Heart left ventricle (tissue), 16 donors: ENCODE measurements at regions not wholly inside any gene's neighbourhood (a gene's known extent, or its start where the extent isn't known, plus 50 kb on each side); places are given as distances from the start of the nearest gene placed in this dataset.

Experiments used
- ATAC-seq, 4 donors: fragments of 200-7000 bp; cut with Tn5 transposase; one replicate each; pipeline ENCODE4 v1.9.1; 2020 to 2022; ENCODE audit warnings: moderate library complexity in 4 of 4, mild to moderate bottlenecking in 3 of 4, moderate number of reproducible peaks in 1 of 4
- DNase-seq, 5 donors: peaks; one replicate each; pipeline ENCODE4 v3.0.0-alpha.2; 2020
- H3K27ac ChIP-seq, 12 donors: fragments of 200-600 bp; sonication (generic) in 4 of 12; one replicate each; pipeline versions ENCODE4 v1.5.0 to v1.8.0; 2016 to 2022; ENCODE audit warnings: mild to moderate bottlenecking in 2 of 12
- H3K27me3 ChIP-seq, 9 donors: fragments of 200-600 bp; sonication (generic) in 2 of 9; one replicate each; pipeline versions ENCODE4 v1.5.1 to v1.8.0; 2016 to 2022; ENCODE audit warnings: mild to moderate bottlenecking in 3 of 9
- H3K36me3 ChIP-seq, 9 donors: fragments of 200-600 bp; sonication (generic) in 2 of 9; one replicate each; pipeline versions ENCODE4 v1.5.0 to v1.8.0; 2018 to 2022; ENCODE audit warnings: mild to moderate bottlenecking in 2 of 9
- H3K4me1 ChIP-seq, 12 donors: fragments of 200-600 bp; sonication (generic) in 4 of 12; one replicate each; pipeline versions ENCODE4 v1.5.0 to v1.8.0; 2016 to 2022; ENCODE audit warnings: mild to moderate bottlenecking in 3 of 12
- H3K4me3 ChIP-seq, 12 donors: fragments of 200-600 bp; sonication (generic) in 4 of 12; one replicate each; pipeline versions ENCODE4 v1.5.0 to v1.8.0; 2017 to 2022; ENCODE audit warnings: mild to moderate bottlenecking in 9 of 12, moderate library complexity in 4 of 12
- H3K9me3 ChIP-seq, 12 donors: fragments of 200-600 bp; sonication (generic) in 4 of 12; one replicate each; pipeline versions ENCODE4 v1.5.0 to v1.8.0; 2016 to 2022; ENCODE audit warnings: mild to moderate bottlenecking in 1 of 12
- CTCF ChIP-seq, 12 donors: fragments of 200-600 bp; sonication (generic) in 4 of 12; IDR thresholded peaks; one replicate each; pipeline versions ENCODE4 v1.5.0 to v1.8.0; 2018 to 2022; ENCODE audit warnings: antibody characterized with exemption in 12 of 12, mild to moderate bottlenecking in 5 of 12
- POLR2A ChIP-seq, 2 donors: fragments of 450-650 bp; IDR thresholded peaks; one replicate each; pipeline ENCODE4 v1.6.1; 2017; ENCODE audit warnings: antibody characterized with exemption in 2 of 2, mild to moderate bottlenecking in 2 of 2, moderate library complexity in 2 of 2
- WGBS, 4 donors: extraction: QIAGEN DNeasy Blood & Tissue Kit in 2 of 4; methylation state at CpG; one replicate each; pipeline versions ENCODE4 v1.1.5 to v1.1.7; 2013 to 2018; 5-methylcytosine and 5-hydroxymethylcytosine counted together
- intact Hi-C, 10 donors: fragments of 100-400 bp; cut with DNase I; formaldehyde crosslinking; loops; one replicate each; pipeline versions ENCODE4 v1.11.1 to v1.14.2; 2022
- donor health status: ischemic (EF 13 %, LVEDD 7.1; RV severe dilation, severe dysfunction).
- donor health status: healthy with polysubstance abuse.
- donor health status: DM: no; HTN: yes; CAD: no.
- donor health status: DM: no; HTN: no; CAD: no.
- donor health status: ischemic (EF 25% LVEDD 6.9; RV normal size, moderate dysfunction).
- donor health status: ischemic (EF 25% LVEDD 5.7; RV mildly dilated, moderate dysfunction).
- donor health status: healthy.
- donor health status: DM: yes; HTN: yes; CAD: no.
- donor health status: ischemic (EF 35%, LVEDD 5.7; RV mildly dilated, moderate dysfunction).
- donor health status: nonischemic (EF 11% LVEDD 7.7; RV severe dilation, severe dysfunction).
- donor health status: DM: yes; HTN: yes; CAD: no.
- donor health status: PGD.
- donor health status: ischemic (EF 29% LVEDD 5.4; RV normal size, mild dysfunction).
- donor health status: nonischemic (EF 23%, LVEDD 6.1; RV moderate dilation, normal function).

- Histone ChIP-seq H3K27me3 (peaks cover 0 to 5% (median 0%) of the 10 kb centered on the region in 9 donors), H3K9me3 (peaks cover 0 to 19% (median 4%) of the 10 kb centered on the region in 12 donors), H3K4me1 (no peaks in the 10 kb centered on the region), H3K36me3 (no peaks in the 10 kb centered on the region), H3K27ac (no peak overlapping the region), H3K4me3 (no peak overlapping the region)
- WGBS, 4 donors: 57 to 66% (median 60%) methylated on average over 23 of the region's 23 CpGs
- TF ChIP-seq POLR2A (IDR thresholded peaks at IDR 0.05) (no peak), CTCF (IDR thresholded peaks at IDR 0.05) (no peak)
- no peak for ATAC-seq
- intact Hi-C loops: no loop called here
- DNase-seq: no peak
Measured at GRCh38 chr5:4230786-4231641, 635.4 kb downstream of the IRX1 start.

GRCh38 chr5:4232084-4232483 lies 636.5 kb downstream of the IRX1 start:
- peaks cover 0 to 19% (median 4%) of the 10 kb centered on the region in 12 donors for H3K9me3 ChIP-seq
- 63 to 79% (median 75%) methylated on average over 1 of the region's 1 CpG for WGBS, 4 donors
- H3K36me3 ChIP-seq: no peaks in the 10 kb centered on the region
- no peaks in the 10 kb centered on the region for H3K4me1 ChIP-seq
- no peak for DNase-seq
- no peak overlapping the region for H3K27ac ChIP-seq
- peaks cover 0 to 5% (median 0%) of the 10 kb centered on the region in 9 donors for H3K27me3 ChIP-seq
- TF ChIP-seq POLR2A (IDR thresholded peaks at IDR 0.05) (no peak), CTCF (IDR thresholded peaks at IDR 0.05) (no peak)
- intact Hi-C loops: no loop called here
- no peak overlapping the region for H3K4me3 ChIP-seq
- no peak for ATAC-seq

GRCh38 chr5:4233671-4234070 lies 638.0 kb downstream of the IRX1 start:
- peak in 1 of 4 donors; percentile 42 for ATAC-seq
- Histone ChIP-seq H3K9me3 (peaks cover 0 to 19% (median 5%) of the 10 kb centered on the region in 12 donors), H3K27ac (no peak overlapping the region), H3K36me3 (no peaks in the 10 kb centered on the region), H3K4me3 (no peak overlapping the region), H3K4me1 (no peaks in the 10 kb centered on the region), H3K27me3 (peaks cover 0 to 5% (median 0%) of the 10 kb centered on the region in 9 donors)
- WGBS, 4 donors: 52 to 80% (median 74%) methylated on average over 5 of the region's 5 CpGs
- no peak for DNase-seq
- intact Hi-C loops: no loop called here
- TF ChIP-seq CTCF (IDR thresholded peaks at IDR 0.05) (peak in 6 of 12 donors; percentile 20 to 35 (median 31)), POLR2A (IDR thresholded peaks at IDR 0.05) (no peak)

GRCh38 chr5:4243479-4244264 lies 648.0 kb downstream of the IRX1 start:
- no peak overlapping the region for H3K27ac ChIP-seq
- H3K9me3 ChIP-seq: no peaks in the 10 kb centered on the region
- peaks cover 0 to 5% (median 0%) of the 10 kb centered on the region in 9 donors for H3K27me3 ChIP-seq
- DNase-seq (no peak), ATAC-seq (no peak)
- intact Hi-C loops: no loop called here
- no peaks in the 10 kb centered on the region for H3K36me3 ChIP-seq
- H3K4me1 ChIP-seq: no peaks in the 10 kb centered on the region
- H3K4me3 ChIP-seq: no peak overlapping the region
- 80 to 84% (median 82%) methylated on average over 9 of the region's 9 CpGs for WGBS, 4 donors
- TF ChIP-seq POLR2A (IDR thresholded peaks at IDR 0.05): no peak
- no peak for TF ChIP-seq CTCF (IDR thresholded peaks at IDR 0.05)
